ENCODE measurements at regions not wholly inside any gene's neighbourhood (a gene's known extent, or its start where the extent isn't known, plus 50 kb on each side); places are given as distances from the start of the nearest gene placed in this dataset.
A peak's percentile ranks its signal among the peaks of the same experiment; 100 is the strongest.

DNA sequence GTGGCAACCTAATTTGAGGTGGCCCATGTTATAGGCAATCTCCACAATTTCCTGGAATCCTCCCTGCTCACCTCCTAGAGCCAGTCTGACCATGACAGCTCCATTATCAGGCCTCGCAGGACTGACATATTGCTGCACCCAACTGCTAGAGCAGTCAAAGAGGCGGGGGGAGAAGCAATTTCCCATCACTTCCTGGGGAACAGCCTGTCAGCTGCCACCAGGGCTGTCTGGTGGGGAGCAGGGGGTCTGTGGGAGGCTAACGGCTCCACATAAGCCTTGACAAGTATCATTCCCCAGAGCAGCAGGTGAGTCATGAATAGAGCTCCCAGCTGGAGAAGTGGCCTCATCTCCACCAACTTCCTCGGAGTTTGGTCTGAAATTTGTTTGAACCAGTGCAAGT, 322.9 kb downstream of the MATN1 start:
- DNase-seq: no peak

DNA sequence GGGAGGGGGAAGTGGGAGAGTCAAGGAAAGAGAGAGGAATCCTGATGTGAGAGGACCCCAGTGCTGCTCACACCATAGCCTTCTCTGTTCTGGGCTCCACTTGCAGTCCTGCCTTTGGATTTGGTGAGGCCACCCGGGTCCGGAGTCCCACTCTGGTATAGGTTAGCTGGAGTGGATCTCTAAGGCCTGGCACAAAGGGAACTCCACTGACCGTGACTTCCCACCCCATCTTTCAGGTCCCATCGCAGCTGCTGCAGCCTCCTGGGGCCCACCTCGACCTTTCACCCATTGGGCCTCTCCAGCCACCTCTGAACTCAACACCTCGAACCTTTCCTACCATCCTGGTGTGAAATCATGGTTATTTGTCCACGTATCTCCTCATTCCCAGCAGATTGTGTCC, 324.4 kb downstream of the MATN1 start:
- DNase-seq: no peak

- DNase-seq: no peak
Measured at GRCh38 chr1:30397576-30397975, 325.8 kb downstream of the MATN1 start.

- no peak for DNase-seq
Measured at GRCh38 chr1:30395631-30396030, 327.8 kb downstream of the MATN1 start.

DNA sequence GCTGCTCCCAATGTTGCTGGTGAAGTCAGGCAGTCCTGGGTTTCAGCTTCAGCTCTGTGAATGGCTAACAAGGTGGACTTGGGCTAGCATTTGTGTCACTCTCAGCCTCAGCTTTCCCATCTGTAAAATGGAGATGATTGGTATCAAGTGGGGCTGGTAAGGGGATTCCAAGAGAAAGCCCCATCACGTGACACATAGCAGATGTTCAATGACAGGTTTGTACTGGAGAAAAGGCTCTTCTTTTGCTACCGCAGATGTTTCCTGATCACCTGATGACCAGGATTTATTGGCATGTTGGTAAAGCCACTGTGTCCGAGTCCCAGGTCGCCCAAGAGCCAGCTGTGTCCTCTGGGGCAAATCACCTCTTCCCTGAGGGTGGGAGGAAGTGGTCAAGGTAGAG, 335.0 kb downstream of the MATN1 start:
- no peak for DNase-seq

DNA sequence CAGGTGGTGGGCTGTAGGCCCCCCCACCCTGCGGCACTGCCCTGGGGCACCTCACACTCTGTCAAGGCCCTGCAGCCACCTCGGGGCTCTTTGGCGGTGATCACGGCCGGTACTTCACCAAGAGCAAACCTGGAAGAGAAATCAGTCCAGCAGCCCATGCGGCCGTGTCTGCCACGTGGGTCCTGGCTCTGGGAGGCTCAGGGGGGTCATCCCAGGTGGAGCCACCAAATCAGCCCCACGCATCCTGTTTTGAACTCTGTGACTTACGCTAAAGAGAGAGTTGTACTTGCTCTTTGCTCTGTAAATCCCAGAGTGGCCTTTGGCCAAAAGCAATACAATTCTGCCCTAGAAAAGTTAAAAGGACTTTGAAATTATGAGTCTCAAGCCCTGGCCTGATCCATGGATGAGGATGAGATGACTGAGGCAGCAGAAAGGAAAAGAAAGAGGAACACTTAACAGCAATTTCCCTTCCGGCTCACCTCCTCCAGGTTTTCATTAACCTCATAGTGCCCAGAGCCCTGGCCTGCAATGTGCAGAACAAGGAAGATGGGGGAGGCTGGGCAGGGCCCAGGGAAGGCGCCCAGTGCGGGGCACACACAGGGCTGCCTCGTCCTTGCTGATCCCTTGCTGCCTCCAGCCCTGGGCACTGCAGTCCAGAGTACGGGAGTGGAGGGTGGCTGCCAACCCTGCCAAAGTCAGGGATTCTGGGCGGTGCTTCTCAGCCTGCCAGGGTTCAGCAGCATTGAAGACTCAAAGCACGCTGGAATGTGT, 337.0 kb downstream of the MATN1 start:
- DNase-seq: no peak

GRCh38 chr1:30385246-30385995, 338.0 kb downstream of the MATN1 start:
- no peak for DNase-seq

DNA sequence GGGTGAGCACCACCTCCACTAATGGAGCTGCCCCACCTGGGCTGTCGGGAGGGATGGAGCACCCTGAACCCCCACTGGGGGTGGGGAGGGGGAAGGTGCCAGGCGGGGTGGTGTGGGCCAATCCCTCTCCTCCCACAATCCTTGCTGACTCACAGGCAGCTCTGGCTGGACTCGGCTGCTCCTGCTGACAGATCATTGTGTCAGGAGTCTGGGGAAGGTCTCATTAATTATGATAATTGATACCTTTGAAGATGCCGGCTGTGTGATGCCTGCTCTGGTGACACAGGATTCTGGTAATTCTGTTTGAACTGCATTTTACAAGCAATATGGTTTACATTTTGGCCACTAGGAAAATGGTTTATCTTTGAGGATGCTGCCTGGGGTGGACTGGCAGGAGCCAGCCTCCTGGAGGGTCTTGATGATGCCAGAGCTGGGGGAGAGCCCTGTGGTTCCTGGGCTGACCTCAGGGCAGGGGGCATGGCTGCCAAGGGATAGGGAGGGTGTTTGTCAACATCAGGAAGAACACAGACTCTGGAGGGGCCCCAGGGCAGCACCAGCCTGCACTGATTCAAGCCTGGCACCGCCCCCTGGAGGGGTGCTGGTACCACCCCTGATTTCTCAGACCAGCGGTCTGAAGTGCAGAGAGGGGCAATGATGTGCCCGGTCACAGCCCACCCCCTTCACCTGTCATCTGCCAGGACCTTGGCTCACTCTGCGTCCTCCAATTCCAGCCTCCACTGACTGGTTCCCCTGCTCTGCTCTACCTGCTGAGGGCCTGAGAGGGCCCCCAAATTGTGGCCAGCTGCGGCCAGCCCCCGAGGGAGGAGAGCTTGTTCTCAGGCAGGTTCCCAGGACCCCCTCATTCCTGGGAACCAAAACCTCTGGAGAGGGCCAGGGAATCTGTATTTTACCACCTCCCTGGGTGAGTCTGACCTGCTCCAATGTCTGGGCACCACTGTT, 338.8 kb downstream of the MATN1 start:
- no peak for DNase-seq

GRCh38 chr1:30383221-30383711, 340.1 kb downstream of the MATN1 start:
- DNase-seq: no peak

GRCh38 chr1:30382496-30382895, 340.9 kb downstream of the MATN1 start:
- DNase-seq: no peak

DNA sequence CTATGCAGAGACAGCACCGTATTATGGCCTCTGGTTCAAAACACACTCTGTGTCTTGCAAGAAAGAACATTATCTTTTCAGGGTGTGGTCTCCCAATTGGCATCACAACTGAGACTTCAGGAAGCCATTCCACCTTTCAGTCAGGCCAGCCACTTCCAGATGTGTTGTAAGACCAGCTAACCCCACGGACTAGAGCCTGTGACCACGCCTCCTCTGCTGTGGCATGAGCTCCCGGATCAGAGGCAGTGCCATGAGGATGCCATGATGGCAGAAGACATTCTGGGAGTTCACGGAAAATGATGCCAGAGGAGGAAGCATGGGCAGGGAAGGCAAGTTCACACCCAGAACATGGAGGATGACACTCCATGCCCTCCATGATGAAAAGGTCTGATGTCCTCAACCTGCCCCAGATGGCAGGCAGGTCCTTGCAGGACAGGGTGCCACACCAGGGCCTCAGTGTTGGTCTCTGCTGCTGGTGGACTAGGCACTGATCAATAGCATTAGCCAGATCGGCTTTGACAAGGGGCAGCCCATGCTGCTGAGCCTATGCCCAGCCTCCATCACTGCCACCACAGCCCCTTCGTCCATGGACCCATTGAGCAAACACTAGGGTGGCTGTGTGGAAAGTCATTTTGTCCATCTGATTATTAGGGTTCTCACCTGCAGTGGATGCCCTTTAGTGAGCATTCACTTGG, 341.6 kb downstream of the MATN1 start:
- DNase-seq: no peak

GRCh38 chr1:30381266-30381665, 342.1 kb downstream of the MATN1 start:
- DNase-seq: no peak

DNA sequence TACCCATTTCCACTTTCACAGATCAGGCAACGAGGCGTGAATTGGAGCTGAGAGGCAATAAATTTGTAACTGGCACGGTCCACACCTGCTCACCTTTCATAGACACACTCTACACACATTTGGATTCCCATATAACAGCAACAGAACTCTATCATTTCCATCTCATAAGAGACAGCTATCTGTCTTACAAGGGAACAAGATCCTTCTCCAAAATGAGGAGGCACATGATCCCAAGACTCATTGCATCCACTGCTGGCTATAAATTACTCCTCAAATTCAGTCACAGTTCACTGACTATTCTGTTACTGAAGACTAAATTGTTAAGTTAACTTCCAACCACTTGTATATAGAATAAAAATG, 342.8 kb downstream of the MATN1 start:
- no peak for DNase-seq

GRCh38 chr1:30379684-30380624, 343.4 kb downstream of the MATN1 start:
- peak; percentile 33 to 85 for DNase-seq

GRCh38 chr1:30378991-30379581, 344.3 kb downstream of the MATN1 start:
- no peak for DNase-seq

GRCh38 chr1:30378003-30378596, 345.3 kb downstream of the MATN1 start:
- no peak for DNase-seq

DNA sequence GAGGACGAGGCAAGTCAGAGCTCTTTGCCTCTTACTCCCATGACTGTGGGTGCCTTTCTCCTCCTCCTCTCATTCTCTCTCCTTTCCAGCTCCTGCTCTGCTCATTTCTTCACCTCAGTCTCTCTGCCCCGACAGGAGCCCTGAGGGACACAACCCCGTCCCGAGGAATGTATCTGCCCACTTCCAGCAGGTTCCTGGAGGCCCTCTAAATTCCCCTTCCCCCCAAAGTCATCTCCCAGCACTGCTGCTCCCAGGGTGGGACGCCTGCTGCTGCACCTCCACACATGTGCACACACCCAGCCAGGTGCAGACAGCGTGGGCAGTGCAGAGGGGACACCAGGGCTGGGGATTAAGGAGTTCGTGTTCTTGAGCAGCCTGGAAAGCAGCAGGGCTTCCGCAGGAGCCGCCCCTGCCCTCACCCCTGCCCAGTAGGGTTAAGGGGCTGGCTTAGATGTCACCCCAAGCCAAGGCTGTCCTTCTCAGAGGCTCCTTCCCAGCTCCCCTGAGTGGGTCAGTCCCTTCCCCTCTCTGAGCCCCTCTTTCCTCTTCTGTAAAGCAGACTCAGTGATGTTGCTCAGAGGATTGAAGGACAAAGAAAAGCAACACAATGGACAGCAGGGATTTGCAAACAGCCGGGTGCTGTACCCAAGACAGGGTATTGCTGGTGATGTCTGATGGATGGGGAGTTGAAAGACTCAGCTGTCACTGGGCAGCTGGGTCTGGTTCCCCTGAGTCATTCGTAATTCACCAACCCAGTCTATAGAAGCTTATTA, 346.0 kb downstream of the MATN1 start:
- no peak for DNase-seq

DNA sequence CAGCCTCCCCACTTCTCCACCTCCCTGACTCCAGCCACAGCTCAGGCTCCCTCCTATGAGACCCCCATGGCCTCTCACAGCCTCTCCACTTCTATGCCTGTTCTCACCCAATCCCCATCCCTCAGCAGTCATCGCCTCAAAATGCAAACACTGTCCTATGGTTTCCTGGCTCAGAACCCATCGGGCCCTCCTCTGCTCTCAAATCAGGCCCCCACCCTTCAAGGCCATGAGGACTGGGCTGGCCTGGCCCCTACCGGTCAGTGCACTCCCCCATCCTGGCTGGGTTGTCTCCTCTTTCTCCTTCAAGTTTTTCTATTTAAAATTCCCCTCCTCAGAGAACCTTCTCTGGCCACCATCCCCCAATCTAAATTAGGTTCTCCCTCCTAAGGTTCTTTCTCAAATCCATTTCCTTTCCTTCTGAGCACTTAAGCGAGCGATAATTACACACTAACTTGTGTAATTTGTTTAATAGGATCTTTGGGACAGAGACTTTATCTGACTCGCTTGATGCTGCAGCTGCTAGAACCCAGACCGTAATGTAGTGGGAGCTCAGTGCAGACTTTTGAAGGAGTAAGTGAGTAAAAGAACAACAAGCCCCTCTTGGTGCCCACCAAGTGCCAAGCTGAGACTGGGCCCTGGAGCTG, 347.2 kb downstream of the MATN1 start:
- DNase-seq: no peak

DNA sequence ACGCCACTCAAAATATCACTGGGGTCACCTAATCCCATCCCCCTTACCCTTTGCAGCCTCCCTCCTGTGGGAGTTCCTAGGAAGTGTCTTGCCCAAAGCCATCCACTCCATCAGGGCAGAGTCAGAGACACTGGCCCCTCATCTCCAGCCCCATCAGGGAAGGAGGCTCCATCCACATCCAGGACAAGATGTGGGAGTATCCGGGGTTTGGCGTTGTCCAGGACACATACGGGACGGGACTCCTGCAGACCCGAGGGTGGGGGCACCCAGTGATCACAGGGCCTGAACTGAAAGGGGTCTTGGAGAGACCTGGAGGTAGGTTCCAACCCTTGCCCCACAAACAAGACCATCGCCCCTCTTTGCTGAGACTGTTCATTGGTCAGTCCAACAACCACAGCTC, 348.2 kb downstream of the MATN1 start:
- DNase-seq: no peak

All from inflammatory macrophage treated with lipopolysaccharide for 1 hour (primary cell).